Testis (tissue), 2 donors: ENCODE measurements at regions not wholly inside any gene's neighbourhood (a gene's known extent, or its start where the extent isn't known, plus 50 kb on each side); places are given as distances from the start of the nearest gene placed in this dataset.

Source experiments
- DNase-seq: peaks from one replicate; pipeline ENCODE4 v3.0.0-alpha.2; 2019
- H3K27ac ChIP-seq, 2 donors: fragments of 200-600 bp; sonication (generic); one replicate each; pipeline ENCODE4 v1.5.1; 2019
- H3K27me3 ChIP-seq: fragments of 200-600 bp; sonication (generic); one replicate; pipeline ENCODE4 v1.5.1; 2019
- H3K36me3 ChIP-seq: fragments of 200-600 bp; sonication (generic); one replicate; pipeline ENCODE4 v1.5.1; 2017; ENCODE audit warnings: low read depth; ENCODE audit errors: missing control alignments
- H3K4me1 ChIP-seq: fragments of 200-600 bp; sonication (generic); one replicate; pipeline ENCODE4 v1.5.1; 2019
- H3K4me3 ChIP-seq, 2 donors: fragments of 200-600 bp; sonication (generic); one replicate each; pipeline ENCODE4 v1.5.1; 2017 to 2019
- H3K9me3 ChIP-seq: fragments of 200-600 bp; sonication (generic); one replicate; pipeline ENCODE4 v1.5.1; 2017
- CTCF ChIP-seq, 3 experiments: fragments of 450-650 bp in 2 of 3; fragments of 200-600 bp in 1 of 3; sonication (generic) in 1 of 3; IDR thresholded peaks; one replicate each; pipeline ENCODE4 v1.5.1; 2016 to 2019; ENCODE audit warnings: antibody characterized with exemption in 3 of 3, mild to moderate bottlenecking in 2 of 3, moderate library complexity in 1 of 3
- POLR2A ChIP-seq: fragments of 450-650 bp; IDR thresholded peaks from one replicate; pipeline ENCODE4 v1.6.1; 2017; ENCODE audit warnings: antibody characterized with exemption, mild to moderate bottlenecking, moderate library complexity
- WGBS, 2 donors: methylation state at CpG; one replicate each; pipeline ENCODE4 v1.1.5; 2018; 5-methylcytosine and 5-hydroxymethylcytosine counted together
- intact Hi-C: fragments of 100-400 bp; cut with DNase I; formaldehyde crosslinking; loops from one replicate; pipeline ENCODE4 v1.15.1; 2023; ENCODE audit warnings: low total_unique reads

DNA sequence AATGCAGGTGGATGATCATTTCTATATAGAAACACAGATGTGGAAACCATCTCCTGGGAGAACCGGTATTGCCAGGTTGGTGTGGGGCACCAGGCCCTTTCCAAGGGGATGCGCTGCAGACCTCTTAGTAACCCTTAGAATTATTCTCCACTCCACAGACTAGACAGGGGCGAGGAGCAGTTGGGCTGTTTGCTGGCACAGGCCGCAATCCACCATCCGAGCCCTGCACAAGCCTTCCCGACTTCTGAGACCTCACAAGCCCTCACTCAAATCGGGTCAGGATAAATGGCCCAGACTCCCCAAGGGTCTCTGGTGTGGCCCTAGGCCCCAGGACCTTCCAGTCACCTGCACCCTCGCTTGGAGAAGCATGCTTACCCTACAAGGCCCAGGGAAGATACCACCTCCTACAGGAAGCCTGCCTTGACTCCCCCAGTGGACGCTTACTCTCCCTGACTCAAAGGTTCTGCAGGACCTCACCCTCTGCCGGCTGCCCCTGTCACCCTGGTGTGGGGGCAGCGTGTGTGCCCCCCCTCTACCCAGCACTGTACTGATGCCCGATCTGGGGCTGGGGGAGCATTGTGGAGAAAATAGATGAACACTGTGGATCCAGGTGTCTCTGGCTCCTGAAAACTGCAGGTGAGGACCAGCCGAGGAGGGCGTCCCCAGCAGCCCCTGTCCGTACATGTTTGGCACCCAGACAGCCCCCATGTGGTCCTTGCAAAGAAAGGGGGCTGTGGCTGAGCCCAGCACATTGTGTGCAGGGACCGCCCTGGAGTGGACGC lies 49.8 kb upstream of the ACSF3 start:
- no peaks in the 10 kb centered on the region for H3K27me3 ChIP-seq
- H3K36me3 ChIP-seq, result no peaks in the 10 kb centered on the region
- no peak for DNase-seq
- H3K27ac ChIP-seq, result no peak overlapping the region
- WGBS, 2 donors, result 81% methylated on average over 9 to 17 of the region's 17 CpGs
- no peaks in the 10 kb centered on the region for H3K9me3 ChIP-seq
- intact Hi-C loops, result no loop called here
- H3K4me1 ChIP-seq, result no peaks in the 10 kb centered on the region
- no peak overlapping the region for H3K4me3 ChIP-seq
- TF ChIP-seq POLR2A (no peak), CTCF (IDR thresholded peaks at IDR 0.05) (no peak)
